ENCODE measurements at regions not wholly inside any gene's neighbourhood (a gene's known extent, or its start where the extent isn't known, plus 50 kb on each side); places are given as distances from the start of the nearest gene placed in this dataset.

DNA sequence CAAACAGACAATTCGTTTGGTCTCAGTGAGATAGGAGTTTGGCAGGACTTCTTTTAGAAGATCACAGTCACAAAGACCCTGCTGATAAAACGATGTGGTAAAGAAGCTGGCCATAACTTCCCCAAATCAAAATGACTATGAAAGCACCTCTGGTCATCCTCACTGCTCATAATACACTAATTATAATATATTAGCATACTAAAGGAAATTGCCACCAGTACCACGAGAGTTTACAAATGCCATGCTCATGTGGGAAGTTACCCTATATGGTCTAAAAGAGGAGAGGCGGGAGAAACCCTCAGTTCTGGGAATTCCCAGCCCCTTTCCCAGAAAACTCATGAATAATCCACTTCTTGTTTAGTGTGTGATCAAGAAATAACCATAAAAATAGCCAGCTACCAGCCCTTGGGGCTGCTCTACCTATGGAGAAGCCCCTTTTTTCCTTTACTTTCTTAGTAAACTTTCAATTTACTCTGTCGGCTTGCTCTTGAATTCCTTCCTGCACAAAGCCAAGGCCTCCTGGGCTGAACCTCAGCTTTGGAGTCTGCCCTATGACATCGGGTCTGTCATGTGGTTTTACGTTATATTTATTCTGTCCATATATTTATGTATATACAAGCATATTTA lies 115.8 kb upstream of the IGSF10 start:
- H3K27ac ChIP-seq (ENCODE audit: low read depth, low read length, poor library complexity, severe bottlenecking): no peak overlapping the region
- no peak for TF ChIP-seq EZH2 (IDR thresholded peaks at IDR 0.05; ENCODE audit: borderline replicate concordance, low read depth, low read length, poor library complexity, severe bottlenecking)
- TF ChIP-seq, protein P1, sequence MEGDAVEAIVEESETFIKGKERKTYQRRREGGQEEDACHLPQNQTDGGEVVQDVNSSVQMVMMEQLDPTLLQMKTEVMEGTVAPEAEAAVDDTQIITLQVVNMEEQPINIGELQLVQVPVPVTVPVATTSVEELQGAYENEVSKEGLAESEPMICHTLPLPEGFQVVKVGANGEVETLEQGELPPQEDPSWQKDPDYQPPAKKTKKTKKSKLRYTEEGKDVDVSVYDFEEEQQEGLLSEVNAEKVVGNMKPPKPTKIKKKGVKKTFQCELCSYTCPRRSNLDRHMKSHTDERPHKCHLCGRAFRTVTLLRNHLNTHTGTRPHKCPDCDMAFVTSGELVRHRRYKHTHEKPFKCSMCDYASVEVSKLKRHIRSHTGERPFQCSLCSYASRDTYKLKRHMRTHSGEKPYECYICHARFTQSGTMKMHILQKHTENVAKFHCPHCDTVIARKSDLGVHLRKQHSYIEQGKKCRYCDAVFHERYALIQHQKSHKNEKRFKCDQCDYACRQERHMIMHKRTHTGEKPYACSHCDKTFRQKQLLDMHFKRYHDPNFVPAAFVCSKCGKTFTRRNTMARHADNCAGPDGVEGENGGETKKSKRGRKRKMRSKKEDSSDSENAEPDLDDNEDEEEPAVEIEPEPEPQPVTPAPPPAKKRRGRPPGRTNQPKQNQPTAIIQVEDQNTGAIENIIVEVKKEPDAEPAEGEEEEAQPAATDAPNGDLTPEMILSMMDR (conservative IDR thresholded peaks at IDR 0.05; ENCODE audit: low read depth, low read length): no peak
- DNase-seq (ENCODE audit: low spot score): no peak
- ChIA-PET CTCF (no interaction called here), POLR2A (ENCODE audit: low non-redundant PET) (no interaction called here)
- peaks cover 15% of the 10 kb centered on the region for H3K4me1 ChIP-seq (ENCODE audit: insufficient read depth, low read length, poor library complexity, severe bottlenecking)
- peaks cover 37% of the 10 kb centered on the region for H3K9me3 ChIP-seq (ENCODE audit: low read depth, low read length, poor library complexity, severe bottlenecking)
- no peak overlapping the region for H3K4me3 ChIP-seq (ENCODE audit: low read depth, low read length, poor library complexity, severe bottlenecking)
- no TSS peak for BruUV-seq (replicated peaks)
- no peaks in the 10 kb centered on the region for H3K27me3 ChIP-seq (replicated peaks; ENCODE audit: insufficient read depth, low read depth, low read length, poor library complexity)
- H3K36me3 ChIP-seq (ENCODE audit: insufficient read depth, low read length, poor library complexity, severe bottlenecking): no peaks in the 10 kb centered on the region
- intact Hi-C loops (cut with micrococcal nuclease; ENCODE audit: unreplicated experiment): loop anchor here (10.0 kb wide), 1 partner anchor 338 kb away; no protein-coding TSS in a partner anchor

DNA sequence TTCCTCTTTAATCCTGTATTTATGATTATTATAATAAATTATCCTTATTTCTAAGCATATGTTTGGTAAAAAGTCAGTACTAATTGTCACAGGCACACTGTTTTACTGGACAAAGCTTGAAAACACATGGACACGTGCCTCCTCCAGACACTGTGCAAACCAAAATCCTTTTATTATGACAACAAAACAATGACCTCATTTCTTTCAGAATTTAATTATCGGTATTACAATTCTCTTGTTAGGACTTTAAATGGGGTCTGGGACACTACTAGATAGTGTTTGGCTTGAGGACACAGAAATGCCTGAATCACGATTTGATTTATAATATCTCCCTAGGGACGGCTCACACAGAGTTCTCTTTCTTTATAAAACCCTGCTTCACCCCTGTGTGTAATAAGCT lies 107.3 kb upstream of the IGSF10 start:
- intact Hi-C loops (cut with micrococcal nuclease; ENCODE audit: unreplicated experiment): loop anchor here (10.0 kb wide), 1 partner anchor 207 kb away; no protein-coding TSS in a partner anchor
- POLR2A ChIA-PET (ENCODE audit: low non-redundant PET): no interaction called here
- no peak overlapping the region for H3K4me3 ChIP-seq (ENCODE audit: low read depth, low read length, poor library complexity, severe bottlenecking)
- H3K9me3 ChIP-seq (ENCODE audit: low read depth, low read length, poor library complexity, severe bottlenecking): no peaks in the 10 kb centered on the region
- no peak for TF ChIP-seq EZH2 (IDR thresholded peaks at IDR 0.05; ENCODE audit: borderline replicate concordance, low read depth, low read length, poor library complexity, severe bottlenecking)
- TF ChIP-seq, protein P1 (conservative IDR thresholded peaks at IDR 0.05; ENCODE audit: low read depth, low read length): no peak
- CTCF ChIA-PET: no interaction called here
- no peaks in the 10 kb centered on the region for H3K36me3 ChIP-seq (ENCODE audit: insufficient read depth, low read length, poor library complexity, severe bottlenecking)
- H3K27ac ChIP-seq (ENCODE audit: low read depth, low read length, poor library complexity, severe bottlenecking): peak overlapping the region; percentile 74
- BruUV-seq (replicated peaks): no TSS peak
- peaks cover 52% of the 10 kb centered on the region for H3K4me1 ChIP-seq (ENCODE audit: insufficient read depth, low read length, poor library complexity, severe bottlenecking)
- no peaks in the 10 kb centered on the region for H3K27me3 ChIP-seq (replicated peaks; ENCODE audit: insufficient read depth, low read depth, low read length, poor library complexity)
- peak; percentile 88 for DNase-seq (ENCODE audit: low spot score)

DNA sequence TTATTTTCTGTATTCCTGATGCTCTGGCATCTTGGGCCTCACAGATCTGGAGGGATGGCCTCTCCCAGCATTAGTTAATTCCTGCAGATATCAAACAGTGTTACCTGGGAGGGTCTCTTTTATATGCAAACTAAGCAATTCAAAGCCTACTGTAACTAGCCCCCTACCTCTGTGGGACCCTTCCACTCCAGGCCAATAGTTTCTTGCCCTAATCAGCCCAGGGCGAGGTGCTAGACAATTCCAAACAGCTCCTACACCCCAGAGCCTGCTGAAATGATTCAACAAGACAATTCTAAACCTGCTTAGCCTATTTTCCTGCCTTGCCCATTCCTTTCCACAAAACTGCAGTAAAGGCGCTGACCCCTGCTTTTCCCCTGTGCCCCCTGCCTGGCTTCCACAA lies 106.6 kb upstream of the IGSF10 start:
- CTCF ChIA-PET: no interaction called here

More for the DNA sequence above, 106.6 kb upstream of the IGSF10 start:
- no peaks in the 10 kb centered on the region for H3K36me3 ChIP-seq (ENCODE audit: insufficient read depth, low read length, poor library complexity, severe bottlenecking)
- DNase-seq (ENCODE audit: low spot score): no peak
- H3K27me3 ChIP-seq (replicated peaks; ENCODE audit: insufficient read depth, low read depth, low read length, poor library complexity): no peaks in the 10 kb centered on the region
- no peaks in the 10 kb centered on the region for H3K9me3 ChIP-seq (ENCODE audit: low read depth, low read length, poor library complexity, severe bottlenecking)
- BruUV-seq (replicated peaks): no TSS peak
- intact Hi-C loops (cut with micrococcal nuclease; ENCODE audit: unreplicated experiment): loop anchor here (10.0 kb wide), 1 partner anchor 207 kb away; no protein-coding TSS in a partner anchor
- no peak overlapping the region for H3K4me3 ChIP-seq (ENCODE audit: low read depth, low read length, poor library complexity, severe bottlenecking)
- peak overlapping the region; percentile 74 for H3K27ac ChIP-seq (ENCODE audit: low read depth, low read length, poor library complexity, severe bottlenecking)
- POLR2A ChIA-PET (ENCODE audit: low non-redundant PET): no interaction called here
- TF ChIP-seq EZH2 (IDR thresholded peaks at IDR 0.05; ENCODE audit: borderline replicate concordance, low read depth, low read length, poor library complexity, severe bottlenecking): no peak
- TF ChIP-seq, protein P1 (conservative IDR thresholded peaks at IDR 0.05; ENCODE audit: low read depth, low read length): no peak
- H3K4me1 ChIP-seq (ENCODE audit: insufficient read depth, low read length, poor library complexity, severe bottlenecking): peaks cover 59% of the 10 kb centered on the region
